ENCODE measurements at regions not wholly inside any gene's neighbourhood (a gene's known extent, or its start where the extent isn't known, plus 50 kb on each side); places are given as distances from the start of the nearest gene placed in this dataset.

GRCh38 chr6:15924893-15925292, 204.0 kb upstream of the MYLIP start:
- Histone ChIP-seq H3K36me3 (ENCODE audit: control insufficient read depth, insufficient read depth, low read length) (no peaks in the 10 kb centered on the region), H3K27ac (ENCODE audit: low read length) (no peak overlapping the region), H3K9me3 (ENCODE audit: control insufficient read depth, insufficient read depth, low read depth, low read length) (no peaks in the 10 kb centered on the region), H3K4me1 (ENCODE audit: control insufficient read depth, insufficient read depth, low read length) (no peaks in the 10 kb centered on the region), H3K27me3 (ENCODE audit: control insufficient read depth, insufficient read depth, low read length) (no peaks in the 10 kb centered on the region), H3K4me3 (ENCODE audit: low read depth in 2 of 2, low read length in 2 of 2) (no peak overlapping the region)
- ChIA-PET POLR2A (no interaction called here), CTCF (no interaction called here)
- TF ChIP-seq SIN3A (IDR thresholded peaks at IDR 0.05; ENCODE audit: borderline replicate concordance, insufficient read depth, low read depth, low read length) (no peak), POLR2AphosphoS5 (IDR thresholded peaks at IDR 0.05; ENCODE audit: low read depth, low read length) (no peak), TCF7L2 (IDR thresholded peaks at IDR 0.05; ENCODE audit: low read depth, low read length) (no peak), CTCF (IDR thresholded peaks at IDR 0.05) (no peak), REST (IDR thresholded peaks at IDR 0.05; ENCODE audit: insufficient read depth in 1 of 2, low read depth in 2 of 2, low read length in 1 of 2) (no peak)
- in situ Hi-C loops (cut with HindIII; ENCODE audit: low pct_unique_long_range_greater_than_20kb, low sequenced_read_pairs) (no loop called here), intact Hi-C loops (cut with micrococcal nuclease; ENCODE audit: unreplicated experiment) (no loop called here)
- ATAC-seq (no peak), DNase-seq (ENCODE audit: low read depth, low spot score) (no peak)
- BruUV-seq (replicated peaks) = no TSS peak

GRCh38 chr6:15922510-15923250, 206.2 kb upstream of the MYLIP start:
- ChIA-PET POLR2A (no interaction called here), CTCF (no interaction called here)
- Histone ChIP-seq H3K4me3 (ENCODE audit: low read depth in 2 of 2, low read length in 2 of 2) (no peak overlapping the region), H3K9me3 (ENCODE audit: control insufficient read depth, insufficient read depth, low read depth, low read length) (no peaks in the 10 kb centered on the region), H3K4me1 (ENCODE audit: control insufficient read depth, insufficient read depth, low read length) (no peaks in the 10 kb centered on the region), H3K27me3 (ENCODE audit: control insufficient read depth, insufficient read depth, low read length) (no peaks in the 10 kb centered on the region), H3K27ac (ENCODE audit: low read length) (no peak overlapping the region), H3K36me3 (ENCODE audit: control insufficient read depth, insufficient read depth, low read length) (no peaks in the 10 kb centered on the region)
- no TSS peak for BruUV-seq (replicated peaks)
- in situ Hi-C loops (cut with HindIII; ENCODE audit: low pct_unique_long_range_greater_than_20kb, low sequenced_read_pairs) = no loop called here
- TF ChIP-seq TCF7L2 (IDR thresholded peaks at IDR 0.05; ENCODE audit: low read depth, low read length) = no peak
- TF ChIP-seq SIN3A (IDR thresholded peaks at IDR 0.05; ENCODE audit: borderline replicate concordance, insufficient read depth, low read depth, low read length) = no peak
- TF ChIP-seq REST (IDR thresholded peaks at IDR 0.05; ENCODE audit: insufficient read depth in 1 of 2, low read depth in 2 of 2, low read length in 1 of 2) = no peak
- TF ChIP-seq POLR2AphosphoS5 (IDR thresholded peaks at IDR 0.05; ENCODE audit: low read depth, low read length) = no peak
- TF ChIP-seq CTCF (IDR thresholded peaks at IDR 0.05) = no peak
- intact Hi-C loops (cut with micrococcal nuclease; ENCODE audit: unreplicated experiment) = no loop called here
- DNase-seq (ENCODE audit: low read depth, low spot score) = no peak
- ATAC-seq = no peak

All from Panc1 (cell line).